GM19025 (cell line): ENCODE measurements at regions not wholly inside any gene's neighbourhood (a gene's known extent, or its start where the extent isn't known, plus 50 kb on each side); places are given as distances from the start of the nearest gene placed in this dataset.

Experiments used
- ATAC-seq: cut with Tn5 transposase; IDR thresholded peaks from one replicate; pipeline ENCODE4 v1.9.1; 2021; ENCODE audit warnings: mild to moderate bottlenecking, low read depth, moderate library complexity; ENCODE audit not compliant: unreplicated experiment

- ATAC-seq, result no peak
These were observed 130.6 kb downstream of the SMAD6 start for GRCh38 chr15:66832664-66833063.

- ATAC-seq, result no peak
These were observed 131.3 kb downstream of the SMAD6 start for GRCh38 chr15:66833371-66833770.

GRCh38 chr15:66833803-66834202, 131.8 kb downstream of the SMAD6 start:
- no peak for ATAC-seq

GRCh38 chr15:66834881-66835878, 133.1 kb downstream of the SMAD6 start:
- ATAC-seq, result no peak

- no peak for ATAC-seq
These were observed 134.4 kb downstream of the SMAD6 start for GRCh38 chr15:66836231-66837030.

- ATAC-seq, result no peak
These were observed 136.2 kb downstream of the SMAD6 start for GRCh38 chr15:66838202-66838601.

GRCh38 chr15:66838671-66839239, 136.7 kb downstream of the SMAD6 start:
- ATAC-seq, result no peak

GRCh38 chr15:66839506-66840112, 137.6 kb downstream of the SMAD6 start:
- ATAC-seq, result no peak

- no peak for ATAC-seq
These were observed 138.8 kb downstream of the SMAD6 start for GRCh38 chr15:66840615-66841390.

- ATAC-seq, result no peak
These were observed 140.1 kb downstream of the SMAD6 start for GRCh38 chr15:66841953-66842681.

GRCh38 chr15:66842710-66843441, 140.8 kb downstream of the SMAD6 start:
- no peak for ATAC-seq

- no peak for ATAC-seq
These were observed 141.5 kb downstream of the SMAD6 start for GRCh38 chr15:66843581-66843980.

GRCh38 chr15:66844041-66844746, 142.2 kb downstream of the SMAD6 start:
- ATAC-seq, result no peak

- ATAC-seq, result no peak
These were observed 142.7 kb downstream of the SMAD6 start for GRCh38 chr15:66844747-66845145.

- no peak for ATAC-seq
These were observed 143.3 kb downstream of the SMAD6 start for GRCh38 chr15:66845266-66845785.

- ATAC-seq, result no peak
These were observed 144.0 kb downstream of the SMAD6 start for GRCh38 chr15:66846031-66846430.

- no peak for ATAC-seq
These were observed 144.8 kb downstream of the SMAD6 start for GRCh38 chr15:66846811-66847210.

- no peak for ATAC-seq
These were observed 145.5 kb downstream of the SMAD6 start for GRCh38 chr15:66847565-66847991.
